Neuron (in vitro differentiated cells): ENCODE measurements at regions not wholly inside any gene's neighbourhood (a gene's known extent, or its start where the extent isn't known, plus 50 kb on each side); places are given as distances from the start of the nearest gene placed in this dataset.
"Not testable (repeated sequence)": the region's sequence is repeated elsewhere in the genome, so short reads cannot be mapped to it uniquely, and the experiment has no call there.

Source experiments
- H2AFZ ChIP-seq: one replicate; pipeline ENCODE4 v1.6.1; 2013; ENCODE audit warnings: low read depth, mild to moderate bottlenecking, inconsistent platforms, low read length, moderate library complexity
- H3K27me3 ChIP-seq: one replicate; pipeline ENCODE4 v1.6.1; 2013; ENCODE audit warnings: low read length; ENCODE audit not compliant: insufficient read depth
- H3K36me3 ChIP-seq: one replicate; pipeline ENCODE4 v1.6.1; 2013; ENCODE audit warnings: low read length; ENCODE audit not compliant: insufficient read depth
- H3K4me1 ChIP-seq: one replicate; pipeline ENCODE4 v1.6.1; 2013; ENCODE audit warnings: low read length; ENCODE audit not compliant: insufficient read depth
- H3K4me3 ChIP-seq: 2 replicates; pipeline ENCODE4 v1.5.1; 2013; ENCODE audit warnings: mild to moderate bottlenecking, low read length, moderate library complexity
- H3K9me3 ChIP-seq: one replicate; pipeline ENCODE4 v1.6.1; 2013; ENCODE audit warnings: low read length

- Histone ChIP-seq H3K4me1 (peaks cover 9% of the 10 kb centered on the region), H2AFZ (no peak overlapping the region), H3K9me3 (no peaks in the 10 kb centered on the region), H3K4me3 (no peak overlapping the region), H3K27me3 (no peaks in the 10 kb centered on the region), H3K36me3 (no peaks in the 10 kb centered on the region)
Observed at GRCh38 chr4:27366104-27366823, 505.6 kb downstream of the STIM2 start.

GRCh38 chr4:27368781-27369180, 508.1 kb downstream of the STIM2 start:
- Histone ChIP-seq H2AFZ (no peak overlapping the region), H3K9me3 (no peaks in the 10 kb centered on the region), H3K4me1 (no peaks in the 10 kb centered on the region), H3K27me3 (no peaks in the 10 kb centered on the region), H3K4me3 (no peak overlapping the region), H3K36me3 (no peaks in the 10 kb centered on the region)

GRCh38 chr4:27381815-27382214, 521.2 kb downstream of the STIM2 start:
- H3K36me3 ChIP-seq: no peaks in the 10 kb centered on the region
- no peaks in the 10 kb centered on the region for H3K9me3 ChIP-seq
- H3K4me1 ChIP-seq: peaks cover 4% of the 10 kb centered on the region
- no peak overlapping the region for H3K4me3 ChIP-seq
- H3K27me3 ChIP-seq: no peaks in the 10 kb centered on the region
- no peak overlapping the region for H2AFZ ChIP-seq

GRCh38 chr4:27387711-27388110, 527.1 kb downstream of the STIM2 start:
- no peak overlapping the region for H3K4me3 ChIP-seq
- H3K4me1 ChIP-seq: peaks cover 4% of the 10 kb centered on the region
- no peaks in the 10 kb centered on the region for H3K27me3 ChIP-seq
- no peak overlapping the region for H2AFZ ChIP-seq
- no peaks in the 10 kb centered on the region for H3K36me3 ChIP-seq
- no peaks in the 10 kb centered on the region for H3K9me3 ChIP-seq

- Histone ChIP-seq H3K36me3 (no peaks in the 10 kb centered on the region), H3K27me3 (no peaks in the 10 kb centered on the region), H3K4me1 (no peaks in the 10 kb centered on the region), H3K9me3 (no peaks in the 10 kb centered on the region), H2AFZ (no peak overlapping the region), H3K4me3 (no peak overlapping the region)
Observed at GRCh38 chr4:27397886-27398285, 537.2 kb downstream of the STIM2 start.

GRCh38 chr4:27398631-27399310, 538.1 kb downstream of the STIM2 start:
- H3K27me3 ChIP-seq: no peaks in the 10 kb centered on the region
- H3K9me3 ChIP-seq: no peaks in the 10 kb centered on the region
- H3K36me3 ChIP-seq: no peaks in the 10 kb centered on the region
- no peak overlapping the region for H2AFZ ChIP-seq
- no peak overlapping the region for H3K4me3 ChIP-seq
- no peaks in the 10 kb centered on the region for H3K4me1 ChIP-seq

- H3K4me1 ChIP-seq: no peaks in the 10 kb centered on the region
- no peak overlapping the region for H3K4me3 ChIP-seq
- no peak overlapping the region for H2AFZ ChIP-seq
- no peaks in the 10 kb centered on the region for H3K36me3 ChIP-seq
- H3K9me3 ChIP-seq: no peaks in the 10 kb centered on the region
- no peaks in the 10 kb centered on the region for H3K27me3 ChIP-seq
Observed at GRCh38 chr4:27407616-27408015, 547.0 kb downstream of the STIM2 start.

- peaks cover 3% of the 10 kb centered on the region for H3K9me3 ChIP-seq
- no peaks in the 10 kb centered on the region for H3K27me3 ChIP-seq
- no peak overlapping the region for H3K4me3 ChIP-seq
- H3K36me3 ChIP-seq: no peaks in the 10 kb centered on the region
- H3K4me1 ChIP-seq: no peaks in the 10 kb centered on the region
- no peak overlapping the region for H2AFZ ChIP-seq
Observed at GRCh38 chr4:27412613-27413012, 552.0 kb downstream of the STIM2 start.

GRCh38 chr4:27414887-27415731, 554.5 kb downstream of the STIM2 start:
- Histone ChIP-seq H3K36me3 (no peaks in the 10 kb centered on the region), H3K4me3 (no peak overlapping the region), H3K4me1 (no peaks in the 10 kb centered on the region), H2AFZ (no peak overlapping the region), H3K9me3 (peaks cover 3% of the 10 kb centered on the region), H3K27me3 (no peaks in the 10 kb centered on the region)

- H2AFZ ChIP-seq: no peak overlapping the region
Observed at GRCh38 chr4:27428661-27429060, 568.0 kb downstream of the STIM2 start.

GRCh38 chr4:27429364-27429871, 568.8 kb downstream of the STIM2 start:
- Histone ChIP-seq H3K4me1 (no peaks in the 10 kb centered on the region), H2AFZ (no peak overlapping the region), H3K27me3 (no peaks in the 10 kb centered on the region), H3K36me3 (no peaks in the 10 kb centered on the region), H3K4me3 (no peak overlapping the region), H3K9me3 (no peaks in the 10 kb centered on the region)

More at GRCh38 chr4:27428661-27429060, 568.0 kb downstream of the STIM2 start:
- Histone ChIP-seq H3K4me1 (no peaks in the 10 kb centered on the region), H3K36me3 (no peaks in the 10 kb centered on the region), H3K4me3 (no peak overlapping the region), H3K9me3 (no peaks in the 10 kb centered on the region), H3K27me3 (no peaks in the 10 kb centered on the region)

- Histone ChIP-seq H2AFZ (no peak overlapping the region), H3K36me3 (no peaks in the 10 kb centered on the region), H3K4me1 (no peaks in the 10 kb centered on the region), H3K4me3 (no peak overlapping the region), H3K9me3 (no peaks in the 10 kb centered on the region), H3K27me3 (no peaks in the 10 kb centered on the region)
Observed at GRCh38 chr4:27442146-27442545, 581.5 kb downstream of the STIM2 start.

GRCh38 chr4:27442661-27443060, 582.0 kb downstream of the STIM2 start:
- H3K4me1 ChIP-seq, H2AFZ ChIP-seq, H3K4me3 ChIP-seq, H3K9me3 ChIP-seq, H3K36me3 ChIP-seq, H3K27me3 ChIP-seq: not testable (repeated sequence)
